GM10266 (cell line): ENCODE measurements at regions not wholly inside any gene's neighbourhood (a gene's known extent, or its start where the extent isn't known, plus 50 kb on each side); places are given as distances from the start of the nearest gene placed in this dataset.

Experiments used
- DNase-seq: peaks from one replicate; pipeline ENCODE4 v3.0.0; 2012; ENCODE audit errors: extremely low spot score
- CTCF ChIP-seq: IDR thresholded peaks from 2 replicates; pipeline ENCODE4 v1.5.1; 2012; ENCODE audit warnings: mild to moderate bottlenecking, low read depth; ENCODE audit not compliant: control insufficient read depth, insufficient read depth; ENCODE audit errors: missing control alignments

DNA sequence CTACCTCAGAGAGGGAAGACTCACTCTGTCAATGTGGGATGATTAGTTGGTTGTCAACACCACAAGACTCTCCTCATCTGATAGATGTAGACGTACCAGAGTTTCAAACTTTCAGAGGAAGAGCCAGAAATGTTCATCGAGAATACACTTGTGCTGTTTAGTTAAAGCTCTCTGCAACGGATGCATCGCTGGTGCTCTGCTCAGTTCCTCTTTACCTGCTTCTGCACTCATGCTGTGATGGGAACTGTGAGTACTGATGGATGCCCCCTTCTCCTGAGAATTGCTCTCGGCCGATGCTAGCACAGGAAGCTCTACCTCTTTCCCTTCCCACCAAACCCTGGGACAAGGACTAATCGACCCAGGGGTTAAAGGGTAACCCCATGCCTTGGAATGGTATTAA lies 51.8 kb upstream of the CCDC54 start:
- no peak for DNase-seq
- TF ChIP-seq CTCF = no peak
